Liver (tissue), 3 donors: ENCODE measurements at regions not wholly inside any gene's neighbourhood (a gene's known extent, or its start where the extent isn't known, plus 50 kb on each side); places are given as distances from the start of the nearest gene placed in this dataset.

Experiments used
- EGR1 ChIP-seq, 2 donors: IDR thresholded peaks; 2 replicates each; pipeline ENCODE4 v1.6.1; 2016 to 2018; ENCODE audit warnings: antibody characterized with exemption in 2 of 2, low read depth in 2 of 2
- FOXA1 ChIP-seq: IDR thresholded peaks from 2 replicates; pipeline ENCODE4 v1.6.1; 2016; ENCODE audit warnings: antibody characterized with exemption
- JUND ChIP-seq, 2 donors: IDR thresholded peaks; 2 replicates each; pipeline ENCODE4 v1.6.1; 2016; ENCODE audit warnings: antibody characterized with exemption in 2 of 2
- RAD21 ChIP-seq, 2 donors: IDR thresholded peaks; 2 replicates each; pipeline ENCODE4 v1.6.1; 2016; ENCODE audit warnings: antibody characterized with exemption in 2 of 2, mild to moderate bottlenecking in 2 of 2
- SP1 ChIP-seq: IDR thresholded peaks from 2 replicates; pipeline ENCODE4 v1.6.1; 2018; ENCODE audit warnings: antibody characterized with exemption, mild to moderate bottlenecking
- YY1 ChIP-seq: IDR thresholded peaks from 2 replicates; pipeline ENCODE4 v1.6.1; 2016; ENCODE audit warnings: antibody characterized with exemption, mild to moderate bottlenecking
- TF ChIP-seq, protein P1 (sequence below): IDR thresholded peaks from 2 replicates; pipeline ENCODE4 v1.6.1; 2016; ENCODE audit warnings: antibody characterized with exemption
- TF ChIP-seq, protein P2 (sequence below): fragments of 150-350 bp; IDR thresholded peaks from 2 replicates; pipeline ENCODE4 v1.5.1; 2017; ENCODE audit warnings: improper control_type of control experiment, low read depth, low read length; ENCODE audit not compliant: missing input control
- TF ChIP-seq, protein P3 (sequence below): IDR thresholded peaks from 2 replicates; pipeline ENCODE4 v1.6.1; 2016; ENCODE audit warnings: antibody characterized with exemption, mild to moderate bottlenecking
- donor health status: healthy.
- donor health status: healthy.

DNA sequence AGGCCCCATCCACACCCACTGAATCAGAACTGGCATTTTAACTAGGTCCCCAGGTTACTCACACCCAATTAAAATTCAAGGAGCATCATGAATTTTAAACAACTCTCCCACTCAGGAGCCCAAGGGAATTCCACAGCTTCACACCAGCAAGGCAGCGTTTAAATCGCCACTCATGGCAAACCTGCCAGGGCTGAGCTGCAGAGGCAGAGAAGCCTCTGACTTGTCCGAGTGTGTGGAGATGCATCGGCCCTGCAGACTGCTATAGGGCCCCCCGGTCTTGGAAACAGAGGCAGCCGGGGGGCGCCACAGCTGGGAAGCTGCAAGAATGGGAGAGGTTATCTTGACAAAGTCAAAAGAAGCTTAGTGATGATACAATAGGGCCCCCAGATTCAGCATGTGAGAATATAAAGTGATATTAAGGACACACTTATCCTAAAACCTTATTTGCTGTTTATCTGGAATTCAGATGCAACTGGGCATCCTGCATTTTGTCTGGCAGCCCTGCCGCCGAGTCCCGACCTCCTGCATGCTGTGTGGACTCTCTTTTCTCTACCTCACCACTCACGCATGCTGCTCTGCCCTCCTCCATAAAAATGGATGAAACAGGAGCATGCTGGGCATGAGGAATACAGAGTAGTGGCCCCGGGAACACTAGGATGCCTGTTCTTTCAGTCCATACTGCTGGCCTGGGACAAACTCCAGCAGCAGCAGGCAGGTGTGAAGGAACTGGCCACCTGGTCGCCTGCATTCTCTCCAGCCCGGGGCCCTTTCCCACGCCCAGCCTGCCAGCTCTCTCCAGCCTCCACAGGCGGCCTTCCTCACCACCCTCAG, 126.1 kb downstream of the PXDC1 start:
- TF ChIP-seq FOXA1 (no peak), EGR1 (IDR thresholded peaks at IDR 0.05; ENCODE audit: low read depth in 2 of 2) (no peak), JUND (IDR thresholded peaks at IDR 0.05) (no peak), YY1 (no peak), RAD21 (IDR thresholded peaks at IDR 0.05) (no peak), SP1 (no peak)
- TF ChIP-seq, protein P1, sequence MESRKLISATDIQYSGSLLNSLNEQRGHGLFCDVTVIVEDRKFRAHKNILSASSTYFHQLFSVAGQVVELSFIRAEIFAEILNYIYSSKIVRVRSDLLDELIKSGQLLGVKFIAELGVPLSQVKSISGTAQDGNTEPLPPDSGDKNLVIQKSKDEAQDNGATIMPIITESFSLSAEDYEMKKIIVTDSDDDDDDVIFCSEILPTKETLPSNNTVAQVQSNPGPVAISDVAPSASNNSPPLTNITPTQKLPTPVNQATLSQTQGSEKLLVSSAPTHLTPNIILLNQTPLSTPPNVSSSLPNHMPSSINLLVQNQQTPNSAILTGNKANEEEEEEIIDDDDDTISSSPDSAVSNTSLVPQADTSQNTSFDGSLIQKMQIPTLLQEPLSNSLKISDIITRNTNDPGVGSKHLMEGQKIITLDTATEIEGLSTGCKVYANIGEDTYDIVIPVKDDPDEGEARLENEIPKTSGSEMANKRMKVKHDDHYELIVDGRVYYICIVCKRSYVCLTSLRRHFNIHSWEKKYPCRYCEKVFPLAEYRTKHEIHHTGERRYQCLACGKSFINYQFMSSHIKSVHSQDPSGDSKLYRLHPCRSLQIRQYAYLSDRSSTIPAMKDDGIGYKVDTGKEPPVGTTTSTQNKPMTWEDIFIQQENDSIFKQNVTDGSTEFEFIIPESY, result no peak
- TF ChIP-seq, protein P2, sequence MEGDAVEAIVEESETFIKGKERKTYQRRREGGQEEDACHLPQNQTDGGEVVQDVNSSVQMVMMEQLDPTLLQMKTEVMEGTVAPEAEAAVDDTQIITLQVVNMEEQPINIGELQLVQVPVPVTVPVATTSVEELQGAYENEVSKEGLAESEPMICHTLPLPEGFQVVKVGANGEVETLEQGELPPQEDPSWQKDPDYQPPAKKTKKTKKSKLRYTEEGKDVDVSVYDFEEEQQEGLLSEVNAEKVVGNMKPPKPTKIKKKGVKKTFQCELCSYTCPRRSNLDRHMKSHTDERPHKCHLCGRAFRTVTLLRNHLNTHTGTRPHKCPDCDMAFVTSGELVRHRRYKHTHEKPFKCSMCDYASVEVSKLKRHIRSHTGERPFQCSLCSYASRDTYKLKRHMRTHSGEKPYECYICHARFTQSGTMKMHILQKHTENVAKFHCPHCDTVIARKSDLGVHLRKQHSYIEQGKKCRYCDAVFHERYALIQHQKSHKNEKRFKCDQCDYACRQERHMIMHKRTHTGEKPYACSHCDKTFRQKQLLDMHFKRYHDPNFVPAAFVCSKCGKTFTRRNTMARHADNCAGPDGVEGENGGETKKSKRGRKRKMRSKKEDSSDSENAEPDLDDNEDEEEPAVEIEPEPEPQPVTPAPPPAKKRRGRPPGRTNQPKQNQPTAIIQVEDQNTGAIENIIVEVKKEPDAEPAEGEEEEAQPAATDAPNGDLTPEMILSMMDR, result no peak
- TF ChIP-seq, protein P3, sequence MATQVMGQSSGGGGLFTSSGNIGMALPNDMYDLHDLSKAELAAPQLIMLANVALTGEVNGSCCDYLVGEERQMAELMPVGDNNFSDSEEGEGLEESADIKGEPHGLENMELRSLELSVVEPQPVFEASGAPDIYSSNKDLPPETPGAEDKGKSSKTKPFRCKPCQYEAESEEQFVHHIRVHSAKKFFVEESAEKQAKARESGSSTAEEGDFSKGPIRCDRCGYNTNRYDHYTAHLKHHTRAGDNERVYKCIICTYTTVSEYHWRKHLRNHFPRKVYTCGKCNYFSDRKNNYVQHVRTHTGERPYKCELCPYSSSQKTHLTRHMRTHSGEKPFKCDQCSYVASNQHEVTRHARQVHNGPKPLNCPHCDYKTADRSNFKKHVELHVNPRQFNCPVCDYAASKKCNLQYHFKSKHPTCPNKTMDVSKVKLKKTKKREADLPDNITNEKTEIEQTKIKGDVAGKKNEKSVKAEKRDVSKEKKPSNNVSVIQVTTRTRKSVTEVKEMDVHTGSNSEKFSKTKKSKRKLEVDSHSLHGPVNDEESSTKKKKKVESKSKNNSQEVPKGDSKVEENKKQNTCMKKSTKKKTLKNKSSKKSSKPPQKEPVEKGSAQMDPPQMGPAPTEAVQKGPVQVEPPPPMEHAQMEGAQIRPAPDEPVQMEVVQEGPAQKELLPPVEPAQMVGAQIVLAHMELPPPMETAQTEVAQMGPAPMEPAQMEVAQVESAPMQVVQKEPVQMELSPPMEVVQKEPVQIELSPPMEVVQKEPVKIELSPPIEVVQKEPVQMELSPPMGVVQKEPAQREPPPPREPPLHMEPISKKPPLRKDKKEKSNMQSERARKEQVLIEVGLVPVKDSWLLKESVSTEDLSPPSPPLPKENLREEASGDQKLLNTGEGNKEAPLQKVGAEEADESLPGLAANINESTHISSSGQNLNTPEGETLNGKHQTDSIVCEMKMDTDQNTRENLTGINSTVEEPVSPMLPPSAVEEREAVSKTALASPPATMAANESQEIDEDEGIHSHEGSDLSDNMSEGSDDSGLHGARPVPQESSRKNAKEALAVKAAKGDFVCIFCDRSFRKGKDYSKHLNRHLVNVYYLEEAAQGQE, result no peak
